SK-N-SH treated with all-trans-retinoic acid at 6 μM for 48 hours (cell line): ENCODE measurements at regions not wholly inside any gene's neighbourhood (a gene's known extent, or its start where the extent isn't known, plus 50 kb on each side); places are given as distances from the start of the nearest gene placed in this dataset.

Experiments used
- ATAC-seq: fragments of 200-7000 bp; cut with Tn5 transposase; 3 replicates; pipeline ENCODE4 v1.9.1; 2020; ENCODE audit warnings: mild to moderate bottlenecking, moderate library complexity
- ESRRG ChIP-seq: fragments of 250-450 bp; sonication (Bioruptor Pico); IDR thresholded peaks from 2 replicates; pipeline ENCODE4 v1.6.1; 2021; ENCODE audit warnings: mild to moderate bottlenecking
- ISL1 ChIP-seq: fragments of 250-450 bp; sonication (Bioruptor Pico); IDR thresholded peaks from 2 replicates; pipeline ENCODE4 v2.1.2; 2022; ENCODE audit warnings: mild to moderate bottlenecking, moderate library complexity
- PPARA ChIP-seq: fragments of 250-450 bp; sonication (Bioruptor Pico); IDR thresholded peaks from 2 replicates; pipeline ENCODE4 v1.5.0; 2020; ENCODE audit warnings: mild to moderate bottlenecking, borderline replicate concordance
- RARB ChIP-seq: fragments of 250-450 bp; sonication (Bioruptor Pico); IDR thresholded peaks from 2 replicates; pipeline ENCODE4 v1.8.0; 2021; ENCODE audit warnings: mild to moderate bottlenecking, moderate library complexity
- ZC3H10 ChIP-seq: fragments of 250-450 bp; sonication (Bioruptor Pico); IDR thresholded peaks from 2 replicates; pipeline ENCODE4 v1.5.1; 2021; ENCODE audit warnings: mild to moderate bottlenecking, moderate library complexity
- TF ChIP-seq, protein P1 (sequence below): fragments of 250-450 bp; sonication (Bioruptor Pico); IDR thresholded peaks from 2 replicates; pipeline ENCODE4 v1.5.1; 2021; ENCODE audit warnings: mild to moderate bottlenecking, moderate library complexity

DNA sequence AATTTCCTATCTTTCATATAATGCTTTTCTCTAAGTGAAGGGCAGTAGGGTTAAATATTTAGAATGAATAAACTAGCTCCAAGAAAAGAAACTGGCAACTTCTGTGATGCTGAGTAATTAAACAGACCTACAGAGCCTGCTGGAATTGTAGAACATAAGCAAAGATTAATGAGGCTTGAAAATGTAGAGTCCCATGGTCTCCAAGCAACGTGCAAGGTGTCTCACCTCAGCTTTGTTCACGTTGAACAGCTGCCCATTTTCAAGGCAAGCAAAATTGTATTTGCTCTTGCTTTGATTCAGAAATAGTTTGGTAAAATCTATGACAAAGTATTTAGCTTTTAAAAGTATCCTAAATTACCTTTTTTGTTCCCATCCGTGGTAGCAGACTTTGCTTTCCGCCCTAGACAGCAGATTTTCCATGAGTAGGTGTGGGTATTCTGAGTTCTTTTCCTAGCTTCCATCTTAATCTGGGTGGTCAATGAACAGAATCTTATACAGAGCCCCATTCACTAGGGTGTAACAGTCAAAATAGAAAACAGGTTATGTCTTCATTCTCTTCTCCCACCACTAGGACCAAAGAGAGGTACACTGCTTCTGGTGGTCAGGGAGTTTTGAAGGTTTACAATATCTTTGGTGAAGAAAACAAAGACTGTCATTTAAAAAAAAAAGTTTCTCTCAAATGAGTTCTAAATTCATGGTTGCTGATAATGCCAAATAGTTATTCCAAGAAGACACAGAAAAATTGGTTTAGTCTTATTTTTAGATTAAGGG lies 52.1 kb upstream of the TYRP1 start:
- TF ChIP-seq ZC3H10 (no peak), ESRRG (CRISPR knock-in tag) (no peak), RARB (CRISPR knock-in tag) (no peak), PPARA (CRISPR knock-in tag) (no peak), ISL1 (CRISPR knock-in tag) (no peak)
- TF ChIP-seq, protein P1, sequence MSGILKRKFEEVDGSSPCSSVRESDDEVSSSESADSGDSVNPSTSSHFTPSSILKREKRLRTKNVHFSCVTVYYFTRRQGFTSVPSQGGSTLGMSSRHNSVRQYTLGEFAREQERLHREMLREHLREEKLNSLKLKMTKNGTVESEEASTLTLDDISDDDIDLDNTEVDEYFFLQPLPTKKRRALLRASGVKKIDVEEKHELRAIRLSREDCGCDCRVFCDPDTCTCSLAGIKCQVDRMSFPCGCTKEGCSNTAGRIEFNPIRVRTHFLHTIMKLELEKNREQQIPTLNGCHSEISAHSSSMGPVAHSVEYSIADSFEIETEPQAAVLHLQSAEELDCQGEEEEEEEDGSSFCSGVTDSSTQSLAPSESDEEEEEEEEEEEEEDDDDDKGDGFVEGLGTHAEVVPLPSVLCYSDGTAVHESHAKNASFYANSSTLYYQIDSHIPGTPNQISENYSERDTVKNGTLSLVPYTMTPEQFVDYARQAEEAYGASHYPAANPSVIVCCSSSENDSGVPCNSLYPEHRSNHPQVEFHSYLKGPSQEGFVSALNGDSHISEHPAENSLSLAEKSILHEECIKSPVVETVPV (CRISPR knock-in tag) = no peak

More for the DNA sequence above, 52.1 kb upstream of the TYRP1 start:
- no peak for ATAC-seq
